ENCODE measurements at regions not wholly inside any gene's neighbourhood (a gene's known extent, or its start where the extent isn't known, plus 50 kb on each side); places are given as distances from the start of the nearest gene placed in this dataset.

DNA sequence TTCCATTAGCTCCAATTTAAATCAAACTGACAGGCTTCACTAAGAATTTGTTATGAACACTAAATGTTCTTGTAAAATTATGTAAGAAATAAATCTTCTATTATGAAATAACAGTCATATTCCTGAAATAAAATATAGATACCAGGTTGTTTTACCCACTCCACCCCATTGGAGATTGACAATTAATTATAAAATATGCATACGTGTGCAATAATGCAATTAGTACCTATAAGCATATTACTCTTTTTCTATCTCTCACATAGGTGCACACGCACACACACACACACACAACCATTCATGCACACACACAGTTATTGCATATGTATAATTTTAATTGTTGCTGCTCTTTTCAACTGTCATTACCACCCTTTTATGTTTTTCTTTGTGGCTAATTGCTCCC lies 395.7 kb downstream of the SLITRK5 start:
- H3K36me3 ChIP-seq, result no peaks in the 10 kb centered on the region
- intact Hi-C loops (cut with micrococcal nuclease), result no loop called here
- H3K4me3 ChIP-seq, result no peak overlapping the region
- H3K4me1 ChIP-seq, result no peaks in the 10 kb centered on the region
- DNase-seq, result no peak
- no peak overlapping the region for H3K27ac ChIP-seq (replicated peaks)
- H3K9me3 ChIP-seq (replicated peaks), result peaks cover 10% of the 10 kb centered on the region
- TF ChIP-seq, protein P1, sequence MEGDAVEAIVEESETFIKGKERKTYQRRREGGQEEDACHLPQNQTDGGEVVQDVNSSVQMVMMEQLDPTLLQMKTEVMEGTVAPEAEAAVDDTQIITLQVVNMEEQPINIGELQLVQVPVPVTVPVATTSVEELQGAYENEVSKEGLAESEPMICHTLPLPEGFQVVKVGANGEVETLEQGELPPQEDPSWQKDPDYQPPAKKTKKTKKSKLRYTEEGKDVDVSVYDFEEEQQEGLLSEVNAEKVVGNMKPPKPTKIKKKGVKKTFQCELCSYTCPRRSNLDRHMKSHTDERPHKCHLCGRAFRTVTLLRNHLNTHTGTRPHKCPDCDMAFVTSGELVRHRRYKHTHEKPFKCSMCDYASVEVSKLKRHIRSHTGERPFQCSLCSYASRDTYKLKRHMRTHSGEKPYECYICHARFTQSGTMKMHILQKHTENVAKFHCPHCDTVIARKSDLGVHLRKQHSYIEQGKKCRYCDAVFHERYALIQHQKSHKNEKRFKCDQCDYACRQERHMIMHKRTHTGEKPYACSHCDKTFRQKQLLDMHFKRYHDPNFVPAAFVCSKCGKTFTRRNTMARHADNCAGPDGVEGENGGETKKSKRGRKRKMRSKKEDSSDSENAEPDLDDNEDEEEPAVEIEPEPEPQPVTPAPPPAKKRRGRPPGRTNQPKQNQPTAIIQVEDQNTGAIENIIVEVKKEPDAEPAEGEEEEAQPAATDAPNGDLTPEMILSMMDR (IDR thresholded peaks at IDR 0.05; ENCODE audit: borderline replicate concordance), result no peak
- no peaks in the 10 kb centered on the region for H3K27me3 ChIP-seq (ENCODE audit: low read depth)

DNA sequence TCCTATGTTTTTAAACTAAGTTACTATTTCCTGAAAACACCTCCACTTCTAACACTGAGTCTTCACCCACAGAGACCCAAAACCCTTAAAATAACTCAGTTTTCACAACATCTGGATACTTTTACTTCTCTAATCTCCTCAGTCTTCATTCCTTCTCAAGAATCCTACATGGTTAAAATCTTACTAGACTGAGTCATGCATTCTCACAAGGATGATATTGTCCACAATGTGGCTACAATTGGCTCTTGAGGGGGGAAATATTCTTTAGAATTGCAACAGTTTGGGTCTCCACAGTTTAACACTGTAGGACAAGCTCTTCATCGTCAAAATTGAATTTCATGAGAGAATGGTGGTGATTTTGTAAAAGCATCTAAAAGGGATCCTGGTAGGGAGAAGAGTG lies 397.1 kb downstream of the SLITRK5 start:
- Histone ChIP-seq H3K4me3 (no peak overlapping the region), H3K36me3 (no peaks in the 10 kb centered on the region), H3K4me1 (no peaks in the 10 kb centered on the region), H3K9me3 (replicated peaks) (peaks cover 3% of the 10 kb centered on the region), H3K27me3 (ENCODE audit: low read depth) (no peaks in the 10 kb centered on the region), H3K27ac (replicated peaks) (no peak overlapping the region)
- DNase-seq, result no peak
- intact Hi-C loops (cut with micrococcal nuclease), result no loop called here
- TF ChIP-seq, protein P1 (IDR thresholded peaks at IDR 0.05; ENCODE audit: borderline replicate concordance), result no peak

DNA sequence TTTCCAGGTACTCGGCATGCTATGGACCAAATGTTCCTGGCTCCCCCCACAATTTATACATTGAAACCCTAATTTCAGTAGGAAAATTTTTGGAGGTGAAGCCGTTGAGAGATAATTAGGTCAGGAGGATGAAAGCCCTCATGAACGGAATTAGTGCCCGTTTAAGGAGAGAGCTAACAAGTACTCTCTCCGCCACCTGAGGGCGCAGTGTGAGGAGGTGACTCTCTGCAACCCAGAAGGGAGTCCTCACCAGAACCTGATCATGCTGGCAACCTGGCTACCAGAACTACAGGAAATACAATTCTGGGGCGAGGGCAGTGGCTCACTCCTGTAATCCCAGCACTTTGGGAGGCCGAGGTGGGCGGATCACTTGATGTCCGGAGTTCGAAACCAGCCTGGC lies 397.8 kb downstream of the SLITRK5 start:
- H3K4me1 ChIP-seq, result no peaks in the 10 kb centered on the region
- TF ChIP-seq, protein P1 (IDR thresholded peaks at IDR 0.05; ENCODE audit: borderline replicate concordance), result no peak
- H3K4me3 ChIP-seq, result no peak overlapping the region
- intact Hi-C loops (cut with micrococcal nuclease), result no loop called here
- no peak for DNase-seq
- no peaks in the 10 kb centered on the region for H3K27me3 ChIP-seq (ENCODE audit: low read depth)
- H3K9me3 ChIP-seq (replicated peaks), result peaks cover 3% of the 10 kb centered on the region
- H3K27ac ChIP-seq (replicated peaks), result no peak overlapping the region
- H3K36me3 ChIP-seq, result no peaks in the 10 kb centered on the region

DNA sequence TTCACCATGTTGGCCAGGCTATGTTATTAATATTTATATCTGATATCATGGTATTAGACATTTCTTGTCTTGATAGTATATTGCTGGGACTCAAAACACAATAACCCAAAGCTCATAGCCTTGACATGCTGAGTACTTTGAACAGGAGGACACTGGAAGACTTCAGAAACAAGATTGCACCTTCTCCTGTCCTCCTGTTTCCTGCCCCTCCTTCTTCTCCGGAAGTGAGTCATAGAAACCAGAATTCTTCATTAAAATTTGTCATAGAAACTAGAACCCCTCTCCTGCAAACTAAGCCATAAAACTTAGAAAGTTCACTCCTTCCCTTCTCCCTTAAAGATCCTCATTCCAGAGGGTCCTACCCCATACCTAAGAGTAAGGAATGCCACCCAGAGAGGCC lies 400.2 kb downstream of the SLITRK5 start:
- Histone ChIP-seq H3K36me3 (no peaks in the 10 kb centered on the region), H3K4me3 (no peak overlapping the region), H3K27ac (replicated peaks) (no peak overlapping the region), H3K9me3 (replicated peaks) (peaks cover 3% of the 10 kb centered on the region), H3K27me3 (ENCODE audit: low read depth) (no peaks in the 10 kb centered on the region), H3K4me1 (no peaks in the 10 kb centered on the region)
- no peak for DNase-seq
- intact Hi-C loops (cut with micrococcal nuclease), result no loop called here
- TF ChIP-seq, protein P1 (IDR thresholded peaks at IDR 0.05; ENCODE audit: borderline replicate concordance), result no peak

DNA sequence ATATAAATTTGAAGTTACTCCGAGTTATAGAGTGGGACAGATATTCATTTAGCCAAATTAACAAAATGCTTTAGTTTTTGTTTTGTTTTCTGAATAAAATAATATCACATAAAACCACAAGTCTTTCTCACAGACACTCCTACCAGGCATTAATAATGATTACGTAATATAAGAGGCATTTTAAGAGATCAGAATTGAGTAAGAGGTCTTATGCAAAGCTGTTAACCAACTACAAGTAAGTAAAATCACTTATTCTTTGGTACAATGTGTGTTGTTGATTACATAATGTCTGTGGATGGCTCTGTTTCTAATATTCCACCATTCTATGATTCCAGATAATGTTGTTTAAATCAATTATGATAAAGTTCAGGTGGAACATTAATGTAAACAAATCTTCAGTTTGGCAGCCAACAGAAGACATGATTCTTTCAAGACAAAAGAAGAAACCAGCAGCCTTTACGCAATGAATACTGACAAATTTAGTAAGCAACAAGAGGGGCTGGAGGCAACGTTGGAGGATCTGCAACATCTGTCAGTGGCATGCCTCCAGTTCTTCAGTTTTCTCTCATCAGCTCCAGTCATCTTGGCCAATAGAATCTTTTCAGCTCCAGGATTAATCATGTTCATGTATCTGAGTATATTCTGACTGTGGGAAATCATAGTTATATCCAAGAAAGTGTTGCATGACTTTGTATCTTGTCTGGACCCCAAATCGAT lies 403.8 kb downstream of the SLITRK5 start:
- H3K4me1 ChIP-seq, result no peaks in the 10 kb centered on the region
- intact Hi-C loops (cut with micrococcal nuclease), result no loop called here
- H3K4me3 ChIP-seq, result no peak overlapping the region
- no peaks in the 10 kb centered on the region for H3K9me3 ChIP-seq (replicated peaks)
- H3K36me3 ChIP-seq, result no peaks in the 10 kb centered on the region
- no peaks in the 10 kb centered on the region for H3K27me3 ChIP-seq (ENCODE audit: low read depth)
- TF ChIP-seq, protein P1 (IDR thresholded peaks at IDR 0.05; ENCODE audit: borderline replicate concordance), result no peak
- DNase-seq, result no peak
- H3K27ac ChIP-seq (replicated peaks), result no peak overlapping the region

All from left ventricle myocardium inferior (tissue), 1 donor.